ENCODE measurements at regions not wholly inside any gene's neighbourhood (a gene's known extent, or its start where the extent isn't known, plus 50 kb on each side); places are given as distances from the start of the nearest gene placed in this dataset.

DNA sequence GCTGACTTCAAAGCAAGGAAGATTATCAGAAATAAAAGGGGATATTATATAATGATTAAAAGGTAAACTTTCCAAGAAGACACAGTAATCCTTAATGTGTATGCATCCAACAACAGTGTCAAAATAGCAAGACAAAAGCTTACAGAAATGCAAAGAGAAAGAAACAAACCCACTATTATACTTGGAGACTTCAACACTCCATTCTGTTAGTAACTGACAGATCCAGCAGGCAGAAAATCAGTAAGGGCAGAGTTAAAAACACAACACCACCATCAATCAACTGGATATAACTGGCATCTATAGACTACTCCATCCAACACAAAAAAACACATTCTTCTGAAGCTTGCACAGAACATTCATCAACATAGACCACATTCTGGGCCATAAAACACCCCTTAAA, 103.8 kb downstream of the OR13A1 start:
- TF ChIP-seq RAD21 (conservative IDR thresholded peaks at IDR 0.05 in 1 of 2, IDR thresholded peaks at IDR 0.05 in 1 of 2) (no peak), HOXB13 (CRISPR knock-in tag; IDR thresholded peaks at IDR 0.05; ENCODE audit: low read depth) (no peak), KDM5A (IDR thresholded peaks at IDR 0.05) (no peak), FOXS1 (CRISPR knock-in tag; IDR thresholded peaks at IDR 0.05) (no peak), EHF (CRISPR knock-in tag; IDR thresholded peaks at IDR 0.05) (no peak), POLR2A (IDR thresholded peaks at IDR 0.05; ENCODE audit: low read length) (no peak), EP300 (IDR thresholded peaks at IDR 0.05) (no peak), ZC3H11A (IDR thresholded peaks at IDR 0.05) (no peak), BHLHE40 (IDR thresholded peaks at IDR 0.05; ENCODE audit: low read depth, low read length) (no peak), MAFK (IDR thresholded peaks at IDR 0.05; ENCODE audit: partially characterized antibody) (no peak)
- TF ChIP-seq, protein P1, sequence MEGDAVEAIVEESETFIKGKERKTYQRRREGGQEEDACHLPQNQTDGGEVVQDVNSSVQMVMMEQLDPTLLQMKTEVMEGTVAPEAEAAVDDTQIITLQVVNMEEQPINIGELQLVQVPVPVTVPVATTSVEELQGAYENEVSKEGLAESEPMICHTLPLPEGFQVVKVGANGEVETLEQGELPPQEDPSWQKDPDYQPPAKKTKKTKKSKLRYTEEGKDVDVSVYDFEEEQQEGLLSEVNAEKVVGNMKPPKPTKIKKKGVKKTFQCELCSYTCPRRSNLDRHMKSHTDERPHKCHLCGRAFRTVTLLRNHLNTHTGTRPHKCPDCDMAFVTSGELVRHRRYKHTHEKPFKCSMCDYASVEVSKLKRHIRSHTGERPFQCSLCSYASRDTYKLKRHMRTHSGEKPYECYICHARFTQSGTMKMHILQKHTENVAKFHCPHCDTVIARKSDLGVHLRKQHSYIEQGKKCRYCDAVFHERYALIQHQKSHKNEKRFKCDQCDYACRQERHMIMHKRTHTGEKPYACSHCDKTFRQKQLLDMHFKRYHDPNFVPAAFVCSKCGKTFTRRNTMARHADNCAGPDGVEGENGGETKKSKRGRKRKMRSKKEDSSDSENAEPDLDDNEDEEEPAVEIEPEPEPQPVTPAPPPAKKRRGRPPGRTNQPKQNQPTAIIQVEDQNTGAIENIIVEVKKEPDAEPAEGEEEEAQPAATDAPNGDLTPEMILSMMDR (IDR thresholded peaks at IDR 0.05): no peak
- TF ChIP-seq, protein P2, sequence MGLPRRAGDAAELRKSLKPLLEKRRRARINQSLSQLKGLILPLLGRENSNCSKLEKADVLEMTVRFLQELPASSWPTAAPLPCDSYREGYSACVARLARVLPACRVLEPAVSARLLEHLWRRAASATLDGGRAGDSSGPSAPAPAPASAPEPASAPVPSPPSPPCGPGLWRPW (IDR thresholded peaks at IDR 0.05): no peak
- ChIA-PET POLR2A (no interaction called here), CTCF (no interaction called here)
- ATAC-seq (no peak), DNase-seq (ENCODE audit: low read depth in 1 of 2, low spot score in 1 of 2) (no peak), FAIRE-seq (no peak)
- Histone ChIP-seq H3K9me3 (peaks cover 9% of the 10 kb centered on the region; the same call in 1 of the 3 replicates), H3K4me2 (no peak overlapping the region), H3K4me1 (no peaks in the 10 kb centered on the region), H3K27ac (no peak overlapping the region), H3K4me3 (no peak overlapping the region)

GRCh38 chr10:45219416-45219815, 96.0 kb downstream of the OR13A1 start:
- H3K4me3 ChIP-seq: no peak overlapping the region
- no peak for DNase-seq (ENCODE audit: low read depth in 1 of 2, low spot score in 1 of 2)
- WGBS (ENCODE audit: missing lambda C conversion rate): 23% methylated on average over 4 of the region's 4 CpGs
- H3K9me3 ChIP-seq: no peaks in the 10 kb centered on the region
- FAIRE-seq: no peak
- H3K4me2 ChIP-seq: no peak overlapping the region
- no peak for ATAC-seq
- no peaks in the 10 kb centered on the region for H3K4me1 ChIP-seq
- no peak overlapping the region for H3K27ac ChIP-seq
- TF ChIP-seq MYC (IDR thresholded peaks at IDR 0.05; ENCODE audit: borderline replicate concordance, low read length): no peak
- no peak for TF ChIP-seq SREBF2 (IDR thresholded peaks at IDR 0.05)
- no peak for TF ChIP-seq RARB (CRISPR knock-in tag; IDR thresholded peaks at IDR 0.05)
- no peak for TF ChIP-seq EP300 (IDR thresholded peaks at IDR 0.05)
- TF ChIP-seq RCOR1 (IDR thresholded peaks at IDR 0.05; ENCODE audit: low read depth, low read length): no peak
- TF ChIP-seq ZSCAN20 (CRISPR knock-in tag; IDR thresholded peaks at IDR 0.05): no peak
- TF ChIP-seq TFCP2L1 (CRISPR knock-in tag; IDR thresholded peaks at IDR 0.05): no peak
- no peak for TF ChIP-seq FOXS1 (CRISPR knock-in tag; IDR thresholded peaks at IDR 0.05)
- no peak for TF ChIP-seq HOXB5 (CRISPR knock-in tag; IDR thresholded peaks at IDR 0.05)
- no peak for TF ChIP-seq E2F6 (IDR thresholded peaks at IDR 0.05; ENCODE audit: borderline replicate concordance, low read depth)
- ChIA-PET POLR2A (no interaction called here), CTCF (interaction anchor here (4.8 kb wide), 1 partner anchor 15 kb away, joined by 36 read pairs; no protein-coding TSS in a partner anchor)

DNA sequence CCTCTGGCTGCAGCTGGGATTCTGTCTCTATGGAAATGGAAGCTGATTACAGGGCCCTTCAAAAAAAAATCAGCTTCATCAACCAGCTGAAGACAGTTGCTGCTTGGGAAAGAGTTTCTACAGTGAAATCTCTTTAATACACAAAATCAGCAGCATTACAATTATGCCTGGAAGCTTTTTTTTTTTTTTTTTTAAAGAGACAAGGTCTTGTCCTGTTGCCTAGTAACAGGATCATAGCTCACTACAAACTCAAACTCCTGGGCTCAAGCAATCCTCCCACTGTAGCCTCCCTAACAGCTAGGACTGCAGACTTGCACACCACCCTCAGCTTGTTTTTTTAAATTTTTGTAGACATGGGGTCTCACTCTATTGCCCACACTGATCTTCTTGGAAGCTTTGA, 94.5 kb downstream of the OR13A1 start:
- Histone ChIP-seq H3K4me2 (no peak overlapping the region), H3K9me3 (no peaks in the 10 kb centered on the region), H3K4me1 (no peaks in the 10 kb centered on the region), H3K27ac (no peak overlapping the region), H3K4me3 (no peak overlapping the region)
- ATAC-seq (no peak), DNase-seq (ENCODE audit: low read depth in 1 of 2, low spot score in 1 of 2) (no peak), FAIRE-seq (no peak)
- TF ChIP-seq MAZ (IDR thresholded peaks at IDR 0.05; ENCODE audit: borderline replicate concordance, low read depth, low read length): no peak
- TF ChIP-seq SMC3 (IDR thresholded peaks at IDR 0.05): no peak
- TF ChIP-seq E2F6 (IDR thresholded peaks at IDR 0.05; ENCODE audit: borderline replicate concordance, low read depth): no peak
- no peak for TF ChIP-seq EP300 (IDR thresholded peaks at IDR 0.05)
- TF ChIP-seq KDM1A (IDR thresholded peaks at IDR 0.05; ENCODE audit: low read depth): no peak
- TF ChIP-seq NFE2L2 (conservative IDR thresholded peaks at IDR 0.05; ENCODE audit: low read length): no peak
- no peak for TF ChIP-seq MAX (IDR thresholded peaks at IDR 0.05)
- TF ChIP-seq JUN (IDR thresholded peaks at IDR 0.05): no peak
- no peak for TF ChIP-seq MYC (IDR thresholded peaks at IDR 0.05; ENCODE audit: borderline replicate concordance, low read length)
- TF ChIP-seq CHD2 (IDR thresholded peaks at IDR 0.05; ENCODE audit: low read length, partially characterized antibody): no peak
- TF ChIP-seq, protein P3, sequence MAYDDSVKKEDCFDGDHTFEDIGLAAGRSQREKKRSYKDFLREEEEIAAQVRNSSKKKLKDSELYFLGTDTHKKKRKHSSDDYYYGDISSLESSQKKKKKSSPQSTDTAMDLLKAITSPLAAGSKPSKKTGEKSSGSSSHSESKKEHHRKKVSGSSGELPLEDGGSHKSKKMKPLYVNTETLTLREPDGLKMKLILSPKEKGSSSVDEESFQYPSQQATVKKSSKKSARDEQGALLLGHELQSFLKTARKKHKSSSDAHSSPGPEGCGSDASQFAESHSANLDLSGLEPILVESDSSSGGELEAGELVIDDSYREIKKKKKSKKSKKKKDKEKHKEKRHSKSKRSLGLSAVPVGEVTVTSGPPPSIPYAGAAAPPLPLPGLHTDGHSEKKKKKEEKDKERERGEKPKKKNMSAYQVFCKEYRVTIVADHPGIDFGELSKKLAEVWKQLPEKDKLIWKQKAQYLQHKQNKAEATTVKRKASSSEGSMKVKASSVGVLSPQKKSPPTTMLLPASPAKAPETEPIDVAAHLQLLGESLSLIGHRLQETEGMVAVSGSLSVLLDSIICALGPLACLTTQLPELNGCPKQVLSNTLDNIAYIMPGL (CRISPR knock-in tag; IDR thresholded peaks at IDR 0.05; ENCODE audit: borderline replicate concordance): no peak
- TF ChIP-seq SREBF2 (IDR thresholded peaks at IDR 0.05): no peak
- no peak for TF ChIP-seq CBX2 (IDR thresholded peaks at IDR 0.05; ENCODE audit: borderline replicate concordance, low read depth)
- TF ChIP-seq CEBPB (IDR thresholded peaks at IDR 0.05): no peak
- TF ChIP-seq ESRRA (IDR thresholded peaks at IDR 0.05; ENCODE audit: borderline replicate concordance, low read length): no peak
- no peak for TF ChIP-seq ZFP36 (IDR thresholded peaks at IDR 0.05; ENCODE audit: borderline replicate concordance, partially characterized antibody)
- POLR2A ChIA-PET: no interaction called here
- CTCF ChIA-PET: interaction anchor here (0.6 to 4.8 kb wide), 4 partner anchors 14 to 515 kb away, joined by 3 to 36 read pairs (median 4); no protein-coding TSS in a partner anchor

All from A549 (cell line).